Gastrocnemius medialis (tissue), 4 donors: ENCODE measurements at regions not wholly inside any gene's neighbourhood (a gene's known extent, or its start where the extent isn't known, plus 50 kb on each side); places are given as distances from the start of the nearest gene placed in this dataset.

Experiments used
- ATAC-seq, 2 donors: fragments of 150-250 bp; one replicate each; pipeline ENCODE4 v1.9.1; 2016
- DNase-seq, 2 donors: peaks; one replicate each; pipeline ENCODE4 v3.0.0-alpha.2; 2019
- H3K27ac ChIP-seq, 4 donors: fragments of 200-600 bp; sonication (generic); 1 replicate in 1 of 4; 2 replicates in 3 of 4; pipeline ENCODE4 v1.5.1; 2016 to 2018; ENCODE audit warnings: mild to moderate bottlenecking in 2 of 4, moderate library complexity in 1 of 4
- H3K27me3 ChIP-seq, 3 donors: fragments of 200-600 bp; sonication (generic) in 2 of 3; 1 replicate in 1 of 3; 2 replicates in 2 of 3; pipeline versions ENCODE4 v1.5.1 to v1.6.0; 2016 to 2019; ENCODE audit warnings: mild to moderate bottlenecking in 1 of 3, moderate library complexity in 1 of 3
- H3K36me3 ChIP-seq, 2 donors: fragments of 200-600 bp; sonication (generic) in 1 of 2; one replicate each; pipeline ENCODE4 v1.5.1; 2017 to 2018
- H3K4me1 ChIP-seq, 2 donors: fragments of 200-600 bp; sonication (generic) in 1 of 2; one replicate each; pipeline ENCODE4 v1.5.1; 2016 to 2017; ENCODE audit warnings: mild to moderate bottlenecking in 2 of 2
- H3K4me3 ChIP-seq, 4 donors: fragments of 200-600 bp; sonication (generic) in 3 of 4; 1 replicate in 1 of 4; 2 replicates in 3 of 4; pipeline ENCODE4 v1.5.1; 2016 to 2019; ENCODE audit warnings: mild to moderate bottlenecking in 2 of 4
- H3K9me3 ChIP-seq, 3 donors: fragments of 200-600 bp; sonication (generic) in 2 of 3; 1 replicate in 1 of 3; 2 replicates in 2 of 3; pipeline ENCODE4 v1.5.1; 2016 to 2019
- POLR2A ChIP-seq, 2 donors: fragments of 450-650 bp; IDR thresholded peaks; one replicate each; pipeline ENCODE4 v1.6.1; 2017; ENCODE audit warnings: antibody characterized with exemption in 2 of 2, mild to moderate bottlenecking in 2 of 2, moderate library complexity in 2 of 2
- in situ Hi-C, 4 donors: fragments of 200-750 bp; cut with MboI; loops; one replicate each; pipeline versions ENCODE4 v1.15.0 to v1.8.0; 2017; ENCODE audit warnings: low sequenced_read_pairs in 4 of 4
- intact Hi-C: fragments of 100-400 bp; cut with DNase I; formaldehyde crosslinking; loops from one replicate; pipeline ENCODE4 v1.15.1; 2023; ENCODE audit warnings: low total_unique reads
- TF ChIP-seq, protein P1 (sequence below), 5 experiments: fragments of 450-650 bp in 3 of 5; fragments of 200-600 bp in 2 of 5; sonication (generic) in 2 of 5; IDR thresholded peaks in 4 of 5; conservative IDR thresholded peaks in 1 of 5; 1 replicate in 4 of 5; 2 replicates in 1 of 5; pipeline ENCODE4 v1.5.1; 2016 to 2019; ENCODE audit warnings: antibody characterized with exemption in 5 of 5, mild to moderate bottlenecking in 3 of 5, moderate library complexity in 3 of 5

DNA sequence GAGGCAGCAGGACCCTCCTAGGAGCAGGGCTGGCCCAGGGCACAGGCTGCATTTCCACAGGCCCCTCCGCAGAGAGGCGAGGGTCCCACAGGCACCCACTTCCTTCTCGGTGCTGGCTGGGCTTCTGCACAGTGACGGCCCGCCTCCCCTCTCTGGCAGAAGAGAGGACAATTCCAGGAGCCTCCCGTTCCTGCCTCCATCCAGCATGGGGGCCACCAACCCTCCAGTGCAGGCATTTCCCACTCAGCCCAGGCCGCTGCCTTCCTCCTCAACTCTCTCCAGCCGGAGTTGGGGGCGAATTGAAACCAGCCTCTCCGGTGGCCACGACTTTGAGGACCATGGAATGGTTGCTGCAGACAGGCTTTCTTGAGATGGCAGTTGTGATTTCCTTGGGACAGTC lies 125.0 kb upstream of the PPP2R2D start:
- TF ChIP-seq POLR2A (IDR thresholded peaks at IDR 0.05), result no peak
- TF ChIP-seq, protein P1, sequence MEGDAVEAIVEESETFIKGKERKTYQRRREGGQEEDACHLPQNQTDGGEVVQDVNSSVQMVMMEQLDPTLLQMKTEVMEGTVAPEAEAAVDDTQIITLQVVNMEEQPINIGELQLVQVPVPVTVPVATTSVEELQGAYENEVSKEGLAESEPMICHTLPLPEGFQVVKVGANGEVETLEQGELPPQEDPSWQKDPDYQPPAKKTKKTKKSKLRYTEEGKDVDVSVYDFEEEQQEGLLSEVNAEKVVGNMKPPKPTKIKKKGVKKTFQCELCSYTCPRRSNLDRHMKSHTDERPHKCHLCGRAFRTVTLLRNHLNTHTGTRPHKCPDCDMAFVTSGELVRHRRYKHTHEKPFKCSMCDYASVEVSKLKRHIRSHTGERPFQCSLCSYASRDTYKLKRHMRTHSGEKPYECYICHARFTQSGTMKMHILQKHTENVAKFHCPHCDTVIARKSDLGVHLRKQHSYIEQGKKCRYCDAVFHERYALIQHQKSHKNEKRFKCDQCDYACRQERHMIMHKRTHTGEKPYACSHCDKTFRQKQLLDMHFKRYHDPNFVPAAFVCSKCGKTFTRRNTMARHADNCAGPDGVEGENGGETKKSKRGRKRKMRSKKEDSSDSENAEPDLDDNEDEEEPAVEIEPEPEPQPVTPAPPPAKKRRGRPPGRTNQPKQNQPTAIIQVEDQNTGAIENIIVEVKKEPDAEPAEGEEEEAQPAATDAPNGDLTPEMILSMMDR (IDR thresholded peaks at IDR 0.05 in 4 of 5, conservative IDR thresholded peaks at IDR 0.05 in 1 of 5), result no peak
- no peak for ATAC-seq
- Histone ChIP-seq H3K27ac (no peak overlapping the region), H3K4me1 (no peaks in the 10 kb centered on the region), H3K9me3 (peaks cover 0 to 10% (median 0%) of the 10 kb centered on the region in 3 donors), H3K27me3 (peaks cover 0 to 8% (median 2%) of the 10 kb centered on the region in 3 donors), H3K36me3 (no peaks in the 10 kb centered on the region), H3K4me3 (no peak overlapping the region)
- DNase-seq, result no peak
- in situ Hi-C loops (no loop called here), intact Hi-C loops (no loop called here)

DNA sequence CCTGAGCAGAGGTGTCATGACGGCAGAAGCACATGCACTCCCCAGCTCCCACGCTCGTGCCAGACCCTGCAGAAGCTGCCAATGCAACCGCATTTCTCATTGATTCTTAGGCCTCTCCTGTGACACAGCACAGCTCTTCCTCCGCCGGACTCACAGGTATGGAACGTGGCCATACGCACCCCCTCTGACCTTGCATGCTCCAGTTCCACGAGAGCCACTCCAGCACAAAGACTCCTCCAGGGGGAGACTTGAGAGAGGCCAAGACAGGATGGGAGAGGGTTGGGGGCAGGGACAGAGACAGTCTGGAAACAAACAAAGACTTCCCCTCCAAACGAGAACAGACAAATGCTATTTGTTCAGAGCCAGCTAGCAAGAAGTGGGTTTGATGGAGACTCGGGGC lies 124.3 kb upstream of the PPP2R2D start:
- intact Hi-C loops, result no loop called here
- ATAC-seq (no peak), DNase-seq (no peak)
- Histone ChIP-seq H3K36me3 (no peaks in the 10 kb centered on the region), H3K4me3 (no peak overlapping the region), H3K27ac (no peak overlapping the region), H3K27me3 (peaks cover 0 to 8% (median 2%) of the 10 kb centered on the region in 3 donors), H3K4me1 (no peaks in the 10 kb centered on the region), H3K9me3 (peaks cover 0 to 10% (median 0%) of the 10 kb centered on the region in 3 donors)
- in situ Hi-C loops, result no loop called here
- TF ChIP-seq, protein P1 (IDR thresholded peaks at IDR 0.05 in 4 of 5, conservative IDR thresholded peaks at IDR 0.05 in 1 of 5), result no peak
- TF ChIP-seq POLR2A (IDR thresholded peaks at IDR 0.05), result no peak

DNA sequence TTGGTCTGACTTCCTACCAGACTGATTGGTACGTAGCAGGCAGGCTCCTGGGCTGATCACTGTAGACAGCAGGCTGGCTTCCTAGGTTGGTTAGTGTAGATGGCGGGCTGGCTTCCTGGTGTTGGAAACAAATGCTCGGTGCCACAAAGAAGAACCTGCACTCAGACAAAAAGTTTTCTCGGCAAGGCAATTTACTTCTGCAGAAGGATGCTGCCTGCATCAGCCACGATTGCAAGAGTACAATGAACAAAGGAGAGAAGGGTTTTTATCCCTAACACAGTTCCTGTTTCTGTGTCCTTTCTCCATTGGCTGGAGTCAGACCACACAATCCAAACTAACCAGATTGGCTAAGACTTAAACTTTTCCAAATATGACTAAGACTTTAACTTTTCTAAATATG lies 123.6 kb upstream of the PPP2R2D start:
- no peak for TF ChIP-seq POLR2A (IDR thresholded peaks at IDR 0.05)
- TF ChIP-seq, protein P1 (IDR thresholded peaks at IDR 0.05 in 4 of 5, conservative IDR thresholded peaks at IDR 0.05 in 1 of 5), result no peak
- H3K4me1 ChIP-seq, result no peaks in the 10 kb centered on the region
- peaks cover 0 to 10% (median 0%) of the 10 kb centered on the region in 3 donors for H3K9me3 ChIP-seq
- no peak for DNase-seq
- no peaks in the 10 kb centered on the region for H3K36me3 ChIP-seq
- no peak overlapping the region for H3K27ac ChIP-seq
- in situ Hi-C loops, result no loop called here
- H3K27me3 ChIP-seq, result peaks cover 0 to 8% (median 0%) of the 10 kb centered on the region in 3 donors
- no peak overlapping the region for H3K4me3 ChIP-seq
- no peak for ATAC-seq
- intact Hi-C loops, result no loop called here

DNA sequence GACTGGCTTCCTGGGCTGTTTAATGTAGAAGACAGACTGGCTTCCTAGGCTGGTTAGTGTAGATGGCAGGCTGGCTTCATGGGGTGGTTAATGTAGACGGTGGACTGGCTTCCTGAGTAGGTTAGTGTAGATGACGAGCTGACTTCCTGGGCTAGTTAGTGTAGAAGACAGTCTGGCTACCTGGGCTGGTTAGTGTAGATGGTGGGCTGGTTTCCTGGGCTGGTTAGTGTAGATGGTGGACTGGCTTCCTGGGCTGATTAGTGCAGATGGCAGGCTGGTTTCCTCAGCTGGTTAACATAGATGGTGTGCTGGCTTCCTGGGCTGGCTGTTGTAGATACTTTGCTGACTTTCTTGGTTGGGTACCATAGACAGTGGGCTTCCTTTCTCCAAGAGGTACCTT lies 122.9 kb upstream of the PPP2R2D start:
- intact Hi-C loops (no loop called here), in situ Hi-C loops (no loop called here)
- Histone ChIP-seq H3K4me3 (no peak overlapping the region), H3K4me1 (no peaks in the 10 kb centered on the region), H3K27ac (no peak overlapping the region), H3K36me3 (no peaks in the 10 kb centered on the region), H3K27me3 (peaks cover 0 to 6% (median 0%) of the 10 kb centered on the region in 3 donors), H3K9me3 (peaks cover 0 to 10% (median 0%) of the 10 kb centered on the region in 3 donors)
- DNase-seq (no peak), ATAC-seq (no peak)
- TF ChIP-seq, protein P1 (IDR thresholded peaks at IDR 0.05 in 4 of 5, conservative IDR thresholded peaks at IDR 0.05 in 1 of 5), result no peak
- TF ChIP-seq POLR2A (IDR thresholded peaks at IDR 0.05), result no peak

DNA sequence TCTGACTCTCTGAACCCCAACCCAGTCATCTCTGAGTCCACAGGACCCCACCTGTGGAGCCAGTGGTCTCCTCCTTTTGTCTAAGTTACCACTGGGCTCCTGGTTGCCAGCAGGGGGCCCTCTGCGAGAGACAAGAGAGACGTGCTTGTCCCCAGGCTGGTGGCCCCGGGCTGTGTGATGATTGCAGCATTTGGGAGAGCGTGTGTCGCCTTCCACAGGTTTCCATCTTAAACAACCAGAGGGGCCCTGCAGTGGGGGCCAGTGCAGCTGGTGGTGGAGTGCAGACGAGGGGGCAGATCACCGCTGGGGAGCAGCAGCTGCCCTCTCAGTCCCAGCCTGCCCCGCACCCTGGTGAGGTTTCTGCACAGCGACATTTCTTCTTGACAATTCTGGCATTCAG lies 122.4 kb upstream of the PPP2R2D start:
- Histone ChIP-seq H3K27ac (no peak overlapping the region), H3K9me3 (peaks cover 0 to 10% (median 0%) of the 10 kb centered on the region in 3 donors), H3K36me3 (no peaks in the 10 kb centered on the region), H3K4me1 (no peaks in the 10 kb centered on the region), H3K4me3 (no peak overlapping the region), H3K27me3 (peaks cover 0 to 1% (median 0%) of the 10 kb centered on the region in 3 donors)
- intact Hi-C loops, result no loop called here
- DNase-seq, result no peak
- ATAC-seq, result no peak
- in situ Hi-C loops, result no loop called here
- TF ChIP-seq, protein P1 (IDR thresholded peaks at IDR 0.05 in 4 of 5, conservative IDR thresholded peaks at IDR 0.05 in 1 of 5), result no peak
- TF ChIP-seq POLR2A (IDR thresholded peaks at IDR 0.05), result no peak
